Endometrium (tissue), 2 donors: ENCODE measurements at regions not wholly inside any gene's neighbourhood (a gene's known extent, or its start where the extent isn't known, plus 50 kb on each side); places are given as distances from the start of the nearest gene placed in this dataset.
"Not testable (repeated sequence)": the region's sequence is repeated elsewhere in the genome, so short reads cannot be mapped to it uniquely, and the experiment has no call there.

Experiments used
- FAIRE-seq: peaks from 2 replicates; lab custom pipeline; 2012; peaks lifted over from hg19 to GRCh38; lab: Jason Lieb, UNC
- donor health status: control.
- donor health status: control.

- no peak for FAIRE-seq
These were observed 186.8 kb downstream of the FRK start for GRCh38 chr6:115873901-115874300.

- no peak for FAIRE-seq
These were observed 190.2 kb downstream of the FRK start for GRCh38 chr6:115870464-115870863.

GRCh38 chr6:115865914-115866313 is 194.8 kb downstream of the FRK start:
- no peak for FAIRE-seq

- no peak for FAIRE-seq
These were observed 197.5 kb downstream of the FRK start for GRCh38 chr6:115863211-115863610.

- FAIRE-seq: not testable (repeated sequence)
These were observed 199.0 kb downstream of the FRK start for GRCh38 chr6:115861658-115862057.

GRCh38 chr6:115859577-115859976 is 201.1 kb downstream of the FRK start:
- not testable (repeated sequence) for FAIRE-seq

GRCh38 chr6:115854866-115855665 is 205.6 kb downstream of the FRK start:
- no peak for FAIRE-seq

GRCh38 chr6:115847671-115848070 is 213.0 kb downstream of the FRK start:
- FAIRE-seq: no peak

GRCh38 chr6:115843945-115844344 is 216.7 kb downstream of the FRK start:
- FAIRE-seq: no peak

GRCh38 chr6:115842338-115842737 is 218.4 kb downstream of the FRK start:
- FAIRE-seq: no peak

GRCh38 chr6:115839583-115840181 is 221.0 kb downstream of the FRK start:
- no peak for FAIRE-seq

GRCh38 chr6:115838763-115839401 is 221.8 kb downstream of the FRK start:
- FAIRE-seq: no peak

GRCh38 chr6:115838216-115838615 is 222.5 kb downstream of the FRK start:
- no peak for FAIRE-seq

- FAIRE-seq: not testable (repeated sequence)
These were observed 224.3 kb downstream of the FRK start for GRCh38 chr6:115836374-115836773.

- FAIRE-seq: no peak
These were observed 225.4 kb downstream of the FRK start for GRCh38 chr6:115835314-115835713.

- FAIRE-seq: not testable (repeated sequence)
These were observed 226.1 kb downstream of the FRK start for GRCh38 chr6:115834542-115834941.

GRCh38 chr6:115832786-115833185 is 227.9 kb downstream of the FRK start:
- FAIRE-seq: no peak

GRCh38 chr6:115832186-115832585 is 228.5 kb downstream of the FRK start:
- FAIRE-seq: no peak

GRCh38 chr6:115830895-115831294 is 229.8 kb downstream of the FRK start:
- FAIRE-seq: no peak

GRCh38 chr6:115821798-115822197 is 238.9 kb downstream of the FRK start:
- no peak for FAIRE-seq

- FAIRE-seq: no peak
These were observed 241.2 kb downstream of the FRK start for GRCh38 chr6:115819506-115819905.

GRCh38 chr6:115817161-115817560 is 243.5 kb downstream of the FRK start:
- no peak for FAIRE-seq

GRCh38 chr6:115814907-115815306 is 245.8 kb downstream of the FRK start:
- no peak for FAIRE-seq
